Spleen (tissue), 7 donors: ENCODE measurements at regions not wholly inside any gene's neighbourhood (a gene's known extent, or its start where the extent isn't known, plus 50 kb on each side); places are given as distances from the start of the nearest gene placed in this dataset.

ENCODE experiments used
- CTCF ChIP-seq, 11 experiments: fragments of 200-600 bp in 7 of 11; fragments of 450-650 bp in 4 of 11; sonication (generic) in 4 of 11; IDR thresholded peaks in 8 of 11; conservative IDR thresholded peaks in 3 of 11; 1 replicate in 7 of 11; 2 replicates in 4 of 11; pipeline versions ENCODE4 v1.4.0 to v1.8.0; 2016 to 2021; ENCODE audit warnings: antibody characterized with exemption in 11 of 11, inconsistent platforms in 4 of 11, mild to moderate bottlenecking in 1 of 11
- POLR2A ChIP-seq, 3 donors: fragments of 450-650 bp; IDR thresholded peaks; one replicate each; pipeline ENCODE4 v1.5.1; 2017; ENCODE audit warnings: antibody characterized with exemption in 3 of 3, mild to moderate bottlenecking in 1 of 3
- POLR2AphosphoS5 ChIP-seq, 3 donors: sonication (generic); formaldehyde crosslinking; IDR thresholded peaks; one replicate each; pipeline ENCODE4 v1.5.1; 2017; ENCODE audit warnings: antibody characterized with exemption in 3 of 3
- donor health status: DM: no; HTN: no; CAD: no; lungs with moderate emphysema.
- donor health status: DM: no; HTN: no; CAD: no.
- donor health status: DM: no; HTN: no; CAD: no.

GRCh38 chr9:19629488-19629887 is 159.3 kb downstream of the SLC24A2 start:
- no peak for TF ChIP-seq POLR2A (IDR thresholded peaks at IDR 0.05)
- no peak for TF ChIP-seq CTCF (IDR thresholded peaks at IDR 0.05 in 8 of 11, conservative IDR thresholded peaks at IDR 0.05 in 3 of 11)
- TF ChIP-seq POLR2AphosphoS5 (IDR thresholded peaks at IDR 0.05) = no peak
